C4-2B (cell line): ENCODE measurements at regions not wholly inside any gene's neighbourhood (a gene's known extent, or its start where the extent isn't known, plus 50 kb on each side); places are given as distances from the start of the nearest gene placed in this dataset.

Experiments used
- H3K27ac ChIP-seq: fragments of 450-650 bp; 2 replicates; pipeline ENCODE4 v1.5.1; 2017
- ZFX ChIP-seq: fragments of 450-650 bp; IDR thresholded peaks from 2 replicates; pipeline ENCODE4 v1.6.1; 2017
- TF ChIP-seq, protein P1 (sequence below): fragments of 450-650 bp; conservative IDR thresholded peaks from 2 replicates; pipeline ENCODE4 v1.5.1; 2017; ENCODE audit warnings: mild to moderate bottlenecking

DNA sequence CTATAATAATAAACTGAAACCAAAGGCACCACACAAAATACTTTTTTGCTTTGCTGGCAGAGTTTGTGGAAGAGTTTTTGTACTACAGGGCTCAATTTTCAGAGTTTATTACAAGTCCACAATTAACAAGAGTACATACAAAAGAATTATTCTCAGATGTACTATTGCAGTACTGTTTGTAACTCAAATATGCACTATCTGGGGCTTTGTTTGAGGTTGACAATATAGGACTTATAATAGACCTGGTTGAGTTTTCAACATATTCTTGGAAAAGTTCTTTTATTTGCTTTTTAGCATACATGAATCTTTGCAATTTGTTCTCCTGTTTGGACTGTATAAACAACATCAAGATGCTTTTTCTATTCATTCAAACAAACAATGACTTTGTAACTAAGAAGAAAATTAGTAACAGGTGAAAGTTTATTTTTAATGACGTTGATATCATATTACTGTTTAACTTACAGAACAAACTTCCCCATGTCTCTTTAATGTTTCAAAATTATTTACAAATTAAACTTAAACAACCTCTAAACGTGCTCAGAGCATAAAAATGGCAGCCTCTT, 407.4 kb upstream of the PRICKLE1 start:
- TF ChIP-seq ZFX = no peak
- TF ChIP-seq, protein P1, sequence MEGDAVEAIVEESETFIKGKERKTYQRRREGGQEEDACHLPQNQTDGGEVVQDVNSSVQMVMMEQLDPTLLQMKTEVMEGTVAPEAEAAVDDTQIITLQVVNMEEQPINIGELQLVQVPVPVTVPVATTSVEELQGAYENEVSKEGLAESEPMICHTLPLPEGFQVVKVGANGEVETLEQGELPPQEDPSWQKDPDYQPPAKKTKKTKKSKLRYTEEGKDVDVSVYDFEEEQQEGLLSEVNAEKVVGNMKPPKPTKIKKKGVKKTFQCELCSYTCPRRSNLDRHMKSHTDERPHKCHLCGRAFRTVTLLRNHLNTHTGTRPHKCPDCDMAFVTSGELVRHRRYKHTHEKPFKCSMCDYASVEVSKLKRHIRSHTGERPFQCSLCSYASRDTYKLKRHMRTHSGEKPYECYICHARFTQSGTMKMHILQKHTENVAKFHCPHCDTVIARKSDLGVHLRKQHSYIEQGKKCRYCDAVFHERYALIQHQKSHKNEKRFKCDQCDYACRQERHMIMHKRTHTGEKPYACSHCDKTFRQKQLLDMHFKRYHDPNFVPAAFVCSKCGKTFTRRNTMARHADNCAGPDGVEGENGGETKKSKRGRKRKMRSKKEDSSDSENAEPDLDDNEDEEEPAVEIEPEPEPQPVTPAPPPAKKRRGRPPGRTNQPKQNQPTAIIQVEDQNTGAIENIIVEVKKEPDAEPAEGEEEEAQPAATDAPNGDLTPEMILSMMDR = no peak
- no peak overlapping the region for H3K27ac ChIP-seq

DNA sequence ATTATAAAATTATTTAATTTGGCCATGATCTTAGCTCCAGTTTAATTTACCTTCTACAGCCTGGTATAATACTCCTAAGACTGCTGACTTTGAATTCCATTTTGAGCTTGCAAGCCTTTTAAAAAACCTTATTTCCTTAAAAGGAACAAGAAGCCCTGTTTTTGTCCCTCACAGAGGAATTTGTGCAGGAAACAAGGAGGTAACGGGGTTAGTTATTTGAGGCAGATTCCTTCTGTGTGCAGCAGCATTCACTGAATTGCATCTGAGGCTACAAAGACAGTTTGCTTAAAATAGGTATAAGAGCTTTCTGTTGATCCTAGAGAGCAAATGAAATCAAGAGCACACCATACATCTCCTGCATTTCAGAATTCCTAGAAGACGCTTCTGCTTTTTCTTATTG, 403.3 kb upstream of the PRICKLE1 start:
- TF ChIP-seq, protein P1 = no peak
- TF ChIP-seq ZFX = no peak
- no peak overlapping the region for H3K27ac ChIP-seq

DNA sequence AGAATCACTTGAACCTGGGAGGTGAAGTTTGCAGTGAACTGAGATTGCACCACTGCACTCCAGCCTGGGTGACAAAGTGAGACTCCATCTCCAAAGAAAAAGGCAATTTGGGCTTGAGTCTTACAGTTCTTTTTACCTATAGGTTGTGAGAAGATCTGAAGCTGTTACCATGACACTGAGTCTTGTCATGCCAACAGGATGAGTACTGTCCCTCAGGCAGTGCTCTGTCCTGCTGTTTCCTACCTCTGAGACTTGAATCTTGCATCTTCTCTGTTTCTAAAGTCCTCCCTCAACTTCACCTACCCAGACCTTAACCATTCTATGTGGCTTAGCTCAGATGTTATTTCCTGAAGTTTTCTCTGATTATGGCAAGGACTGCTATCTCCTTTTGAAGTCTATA, 400.8 kb upstream of the PRICKLE1 start:
- TF ChIP-seq, protein P1 = no peak
- TF ChIP-seq ZFX = no peak
- no peak overlapping the region for H3K27ac ChIP-seq

DNA sequence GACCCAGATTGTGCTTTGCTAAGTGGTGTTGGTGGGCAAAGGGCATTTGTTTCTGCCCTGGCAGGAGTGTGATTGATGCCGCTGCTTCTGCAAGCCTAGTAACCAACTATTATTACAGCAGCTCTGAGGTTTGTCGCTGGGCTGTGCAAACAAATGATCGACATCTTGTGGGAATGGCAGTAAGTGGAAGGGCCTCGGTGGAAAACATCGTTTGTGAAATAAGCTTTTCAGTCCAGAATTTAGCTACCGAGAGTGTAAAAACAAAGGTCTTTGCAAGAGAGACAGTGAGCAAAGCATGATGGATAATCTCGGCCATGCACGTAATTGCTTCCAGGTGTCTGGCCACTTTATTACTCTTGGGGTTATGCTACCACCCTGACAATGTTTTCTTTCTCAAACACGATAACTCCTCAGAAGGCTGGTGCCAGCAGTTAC, 397.7 kb upstream of the PRICKLE1 start:
- no peak overlapping the region for H3K27ac ChIP-seq
- no peak for TF ChIP-seq ZFX
- TF ChIP-seq, protein P1 = no peak

DNA sequence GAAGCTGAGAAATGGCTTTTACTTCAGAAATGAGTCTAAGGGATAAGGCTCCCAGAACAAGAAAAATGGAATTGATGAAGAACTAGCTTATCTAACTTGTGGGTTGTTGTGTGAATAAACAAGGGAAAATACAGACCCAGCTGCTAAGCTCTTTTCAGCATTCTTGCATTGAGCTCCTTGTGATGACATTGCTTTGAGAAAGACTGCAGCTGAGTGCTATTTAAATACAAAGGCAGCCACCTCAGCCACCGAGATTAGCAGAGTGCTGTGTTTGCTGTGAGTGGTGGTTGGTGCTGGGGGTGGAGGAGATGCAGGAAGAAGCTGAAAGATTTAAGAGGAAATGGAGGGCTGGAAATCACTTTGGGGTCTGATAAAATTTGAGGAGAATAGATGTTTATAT, 396.0 kb upstream of the PRICKLE1 start:
- H3K27ac ChIP-seq = no peak overlapping the region
- no peak for TF ChIP-seq ZFX
- TF ChIP-seq, protein P1 = no peak

DNA sequence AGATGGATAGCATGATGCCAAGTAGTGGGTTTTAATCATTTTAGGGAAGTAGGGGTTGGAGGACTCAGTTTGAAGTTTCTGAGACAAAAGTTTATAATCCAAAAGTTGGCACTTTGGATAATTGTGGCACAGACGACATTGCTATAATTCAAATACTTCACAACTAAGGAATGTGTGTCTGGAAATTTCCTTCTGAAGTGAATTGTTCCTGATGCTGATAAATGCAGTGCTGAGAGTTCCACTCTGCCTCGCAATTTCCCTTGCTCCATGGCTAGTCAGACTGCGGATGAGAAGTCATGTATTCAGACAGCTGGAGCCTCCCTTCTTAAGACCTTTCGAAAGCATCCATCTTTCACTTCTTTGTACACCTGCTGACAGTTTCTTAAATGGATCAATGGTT, 393.3 kb upstream of the PRICKLE1 start:
- no peak overlapping the region for H3K27ac ChIP-seq
- TF ChIP-seq ZFX = no peak
- TF ChIP-seq, protein P1 = no peak

DNA sequence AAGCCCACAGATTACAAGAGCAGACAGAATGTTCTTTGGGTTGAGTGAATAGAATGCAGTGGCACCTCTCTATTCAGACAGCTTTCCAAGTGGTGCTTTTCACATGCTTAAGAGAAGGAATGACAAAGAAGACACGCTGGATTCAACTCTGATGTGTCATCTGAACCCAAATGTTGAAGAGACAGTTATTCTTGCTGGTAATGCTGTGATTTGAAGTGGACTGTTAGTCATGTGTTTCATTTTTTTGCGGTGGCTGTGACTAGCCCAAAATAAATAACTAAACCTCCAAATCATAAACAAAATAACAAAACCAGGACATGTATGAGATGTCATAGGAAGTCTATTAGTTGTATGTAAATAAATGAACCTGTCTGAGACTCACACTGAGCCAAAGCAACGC, 391.8 kb upstream of the PRICKLE1 start:
- TF ChIP-seq, protein P1 = no peak
- no peak for TF ChIP-seq ZFX
- no peak overlapping the region for H3K27ac ChIP-seq
